ENCODE measurements at regions not wholly inside any gene's neighbourhood (a gene's known extent, or its start where the extent isn't known, plus 50 kb on each side); places are given as distances from the start of the nearest gene placed in this dataset.

GRCh38 chr4:11182031-11182430 is 246.7 kb downstream of the HS3ST1 start:
- Histone ChIP-seq H3K9me3 (ENCODE audit: insufficient read depth, low read depth) (no peaks in the 10 kb centered on the region), H4K20me1 (ENCODE audit: insufficient read depth) (no peaks in the 10 kb centered on the region), H3K79me2 (ENCODE audit: low read depth) (no peaks in the 10 kb centered on the region), H3K4me1 (replicated peaks; ENCODE audit: insufficient read depth) (no peaks in the 10 kb centered on the region), H3K4me2 (no peak overlapping the region), H3K27me3 (ENCODE audit: insufficient read depth, low read depth) (no peaks in the 10 kb centered on the region), H3K9me2 (ENCODE audit: insufficient read depth) (no peaks in the 10 kb centered on the region), H3F3A (ENCODE audit: insufficient read depth, low read depth) (no peaks in the 10 kb centered on the region), H3K4me3 (no peak overlapping the region), H3K36me3 (ENCODE audit: low read depth) (no peaks in the 10 kb centered on the region), H3K27ac (no peak overlapping the region), H2AFZ (no peak overlapping the region)
- POLR2A ChIA-PET (ENCODE audit: unreplicated experiment), result no interaction called here
- BruUV-seq (replicated peaks), result no TSS peak
- CTCF ChIA-PET, result no interaction called here
- DNase-seq, result no peak
- intact Hi-C loops (cut with micrococcal nuclease; ENCODE audit: unreplicated experiment), result no loop called here
- no peak for TF ChIP-seq CTCF (conservative IDR thresholded peaks at IDR 0.05)
- no peak for TF ChIP-seq EZH2 (IDR thresholded peaks at IDR 0.05; ENCODE audit: low read depth)

GRCh38 chr4:11179796-11180195 is 248.9 kb downstream of the HS3ST1 start:
- Histone ChIP-seq H3K4me2 (no peak overlapping the region), H3K9me3 (ENCODE audit: insufficient read depth, low read depth) (no peaks in the 10 kb centered on the region), H3K9me2 (ENCODE audit: insufficient read depth) (no peaks in the 10 kb centered on the region), H3K4me1 (replicated peaks; ENCODE audit: insufficient read depth) (no peaks in the 10 kb centered on the region), H3F3A (ENCODE audit: insufficient read depth, low read depth) (no peaks in the 10 kb centered on the region), H3K27ac (no peak overlapping the region), H3K36me3 (ENCODE audit: low read depth) (no peaks in the 10 kb centered on the region), H4K20me1 (ENCODE audit: insufficient read depth) (no peaks in the 10 kb centered on the region), H3K27me3 (ENCODE audit: insufficient read depth, low read depth) (no peaks in the 10 kb centered on the region), H3K79me2 (ENCODE audit: low read depth) (no peaks in the 10 kb centered on the region), H2AFZ (no peak overlapping the region), H3K4me3 (no peak overlapping the region)
- ChIA-PET POLR2A (ENCODE audit: unreplicated experiment) (no interaction called here), CTCF (no interaction called here)
- DNase-seq, result no peak
- no TSS peak for BruUV-seq (replicated peaks)
- no peak for TF ChIP-seq CTCF (conservative IDR thresholded peaks at IDR 0.05)
- TF ChIP-seq EZH2 (IDR thresholded peaks at IDR 0.05; ENCODE audit: low read depth), result no peak
- intact Hi-C loops (cut with micrococcal nuclease; ENCODE audit: unreplicated experiment), result no loop called here

GRCh38 chr4:11178433-11178832 is 250.3 kb downstream of the HS3ST1 start:
- no peaks in the 10 kb centered on the region for H4K20me1 ChIP-seq (ENCODE audit: insufficient read depth)
- H3F3A ChIP-seq (ENCODE audit: insufficient read depth, low read depth), result no peaks in the 10 kb centered on the region
- CTCF ChIA-PET, result no interaction called here
- H3K4me3 ChIP-seq, result no peak overlapping the region
- H3K36me3 ChIP-seq (ENCODE audit: low read depth), result no peaks in the 10 kb centered on the region
- TF ChIP-seq CTCF (conservative IDR thresholded peaks at IDR 0.05) (no peak), EZH2 (IDR thresholded peaks at IDR 0.05; ENCODE audit: low read depth) (no peak)
- no peaks in the 10 kb centered on the region for H3K9me2 ChIP-seq (ENCODE audit: insufficient read depth)
- no peaks in the 10 kb centered on the region for H3K4me1 ChIP-seq (replicated peaks; ENCODE audit: insufficient read depth)
- intact Hi-C loops (cut with micrococcal nuclease; ENCODE audit: unreplicated experiment), result no loop called here
- H3K27me3 ChIP-seq (ENCODE audit: insufficient read depth, low read depth), result no peaks in the 10 kb centered on the region
- POLR2A ChIA-PET (ENCODE audit: unreplicated experiment), result no interaction called here
- H3K79me2 ChIP-seq (ENCODE audit: low read depth), result no peaks in the 10 kb centered on the region
- H2AFZ ChIP-seq, result no peak overlapping the region
- no peak overlapping the region for H3K27ac ChIP-seq
- H3K9me3 ChIP-seq (ENCODE audit: insufficient read depth, low read depth), result no peaks in the 10 kb centered on the region
- BruUV-seq (replicated peaks), result no TSS peak
- no peak overlapping the region for H3K4me2 ChIP-seq
- no peak for DNase-seq
